ENCODE measurements at regions not wholly inside any gene's neighbourhood (a gene's known extent, or its start where the extent isn't known, plus 50 kb on each side); places are given as distances from the start of the nearest gene placed in this dataset.

DNA sequence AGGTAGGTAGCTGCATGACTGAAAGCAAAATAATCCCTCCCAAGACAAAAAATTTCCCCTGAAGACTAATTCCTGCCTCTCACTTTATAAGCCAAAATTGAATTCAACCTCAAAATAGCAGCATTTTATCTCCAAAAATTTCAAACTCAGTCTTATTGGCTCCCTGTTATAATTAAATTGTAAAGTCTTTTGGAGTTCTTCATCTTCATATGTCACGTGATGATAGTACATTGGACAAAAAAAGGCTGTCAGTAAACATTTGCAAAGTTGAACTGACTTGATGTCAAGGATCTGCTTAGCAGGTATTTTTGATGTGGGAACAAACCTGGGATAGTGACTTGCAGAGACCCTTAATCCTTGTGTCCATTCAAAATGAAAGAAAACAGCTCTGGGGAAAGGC, 98.4 kb upstream of the SPRED1 start:
- no peaks in the 10 kb centered on the region for H3K36me3 Mint-ChIP-seq
- Histone ChIP-seq H3K36me3 (replicated peaks in 1 of 2; ENCODE audit: control insufficient read depth in 1 of 2, insufficient read depth in 2 of 2, low read length in 2 of 2) (no peaks in the 10 kb centered on the region), H3K9ac (ENCODE audit: insufficient read depth, low read length, poor library complexity, severe bottlenecking) (no peak overlapping the region), H3K27ac (ENCODE audit: low read depth in 1 of 2, low read length in 2 of 2) (no peak overlapping the region), H3K4me1 (ENCODE audit: control insufficient read depth in 1 of 2, insufficient read depth in 2 of 2, low read length in 2 of 2) (no peaks in the 10 kb centered on the region), H2AFZ (ENCODE audit: insufficient read depth, low read depth, low read length, poor library complexity, severe bottlenecking) (no peak overlapping the region), H3K79me2 (ENCODE audit: insufficient read depth, low read length) (no peaks in the 10 kb centered on the region), H3K4me2 (replicated peaks; ENCODE audit: extremely low read depth, low read length, poor library complexity, severe bottlenecking) (no peak overlapping the region), H3K9me3 (replicated peaks in 1 of 2; ENCODE audit: control insufficient read depth in 1 of 2, insufficient read depth in 1 of 2, low read length in 2 of 2) (peaks cover 4 to 19% of the 10 kb centered on the region in 2 donors), H4K20me1 (ENCODE audit: insufficient read depth, low read length) (no peaks in the 10 kb centered on the region), H3K4me3 (replicated peaks in 1 of 3; ENCODE audit: low read depth in 2 of 3, low read length in 3 of 3) (no peak overlapping the region), H3K27me3 (ENCODE audit: control insufficient read depth in 2 of 2, insufficient read depth in 2 of 2, low read length in 2 of 2) (no peaks in the 10 kb centered on the region)
- WGBS (ENCODE audit: insufficient coverage), result 88% methylated on average over 1 of the region's 1 CpG
- intact Hi-C loops (cut with micrococcal nuclease), result no loop called here
- H3K27ac Mint-ChIP-seq, result no peak overlapping the region
- no peak for DNase-seq
- TF ChIP-seq, protein P1, sequence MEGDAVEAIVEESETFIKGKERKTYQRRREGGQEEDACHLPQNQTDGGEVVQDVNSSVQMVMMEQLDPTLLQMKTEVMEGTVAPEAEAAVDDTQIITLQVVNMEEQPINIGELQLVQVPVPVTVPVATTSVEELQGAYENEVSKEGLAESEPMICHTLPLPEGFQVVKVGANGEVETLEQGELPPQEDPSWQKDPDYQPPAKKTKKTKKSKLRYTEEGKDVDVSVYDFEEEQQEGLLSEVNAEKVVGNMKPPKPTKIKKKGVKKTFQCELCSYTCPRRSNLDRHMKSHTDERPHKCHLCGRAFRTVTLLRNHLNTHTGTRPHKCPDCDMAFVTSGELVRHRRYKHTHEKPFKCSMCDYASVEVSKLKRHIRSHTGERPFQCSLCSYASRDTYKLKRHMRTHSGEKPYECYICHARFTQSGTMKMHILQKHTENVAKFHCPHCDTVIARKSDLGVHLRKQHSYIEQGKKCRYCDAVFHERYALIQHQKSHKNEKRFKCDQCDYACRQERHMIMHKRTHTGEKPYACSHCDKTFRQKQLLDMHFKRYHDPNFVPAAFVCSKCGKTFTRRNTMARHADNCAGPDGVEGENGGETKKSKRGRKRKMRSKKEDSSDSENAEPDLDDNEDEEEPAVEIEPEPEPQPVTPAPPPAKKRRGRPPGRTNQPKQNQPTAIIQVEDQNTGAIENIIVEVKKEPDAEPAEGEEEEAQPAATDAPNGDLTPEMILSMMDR (IDR thresholded peaks at IDR 0.05), result no peak
- peaks cover 9% of the 10 kb centered on the region for H3K4me1 Mint-ChIP-seq
- no peak overlapping the region for H3K4me3 Mint-ChIP-seq
- peaks cover 8 to 27% (median 22%) of the 10 kb centered on the region in 7 donors for H3K9me3 Mint-ChIP-seq
- H3K27me3 Mint-ChIP-seq (ENCODE audit: low read depth in 3 of 3), result peaks cover 0 to 2% (median 0%) of the 10 kb centered on the region in 3 donors

DNA sequence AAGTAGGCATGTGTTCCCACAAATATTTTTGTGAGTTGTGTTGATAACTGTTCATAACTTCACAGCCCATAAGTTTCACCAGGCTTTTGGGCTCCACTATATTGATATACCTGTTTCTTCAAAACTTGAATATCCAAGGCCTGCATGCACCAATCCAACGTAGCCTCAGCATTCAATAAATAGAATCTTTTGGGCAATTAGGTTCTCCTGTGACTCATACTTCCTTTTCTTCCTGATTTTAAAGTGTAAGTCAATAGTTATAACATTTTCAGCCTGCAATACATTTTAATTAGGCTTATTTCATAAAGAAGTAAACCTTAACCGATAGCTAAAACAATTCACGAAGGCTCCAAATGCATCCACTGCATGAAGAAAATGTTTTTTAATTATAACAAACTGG, 97.8 kb upstream of the SPRED1 start:
- intact Hi-C loops (cut with micrococcal nuclease), result no loop called here
- TF ChIP-seq, protein P1 (IDR thresholded peaks at IDR 0.05), result no peak
- no CpG with 5 or more reads among the region's 3 CpGs for WGBS (ENCODE audit: insufficient coverage)

More for the DNA sequence above, 97.8 kb upstream of the SPRED1 start:
- Histone ChIP-seq H3K27ac (ENCODE audit: low read depth in 1 of 2, low read length in 2 of 2) (no peak overlapping the region), H2AFZ (ENCODE audit: insufficient read depth, low read depth, low read length, poor library complexity, severe bottlenecking) (no peak overlapping the region), H3K9me3 (replicated peaks in 1 of 2; ENCODE audit: control insufficient read depth in 1 of 2, insufficient read depth in 1 of 2, low read length in 2 of 2) (peaks cover 4 to 19% of the 10 kb centered on the region in 2 donors), H4K20me1 (ENCODE audit: insufficient read depth, low read length) (no peaks in the 10 kb centered on the region), H3K9ac (ENCODE audit: insufficient read depth, low read length, poor library complexity, severe bottlenecking) (no peak overlapping the region), H3K4me3 (replicated peaks in 1 of 3; ENCODE audit: low read depth in 2 of 3, low read length in 3 of 3) (no peak overlapping the region), H3K36me3 (replicated peaks in 1 of 2; ENCODE audit: control insufficient read depth in 1 of 2, insufficient read depth in 2 of 2, low read length in 2 of 2) (no peaks in the 10 kb centered on the region), H3K79me2 (ENCODE audit: insufficient read depth, low read length) (no peaks in the 10 kb centered on the region), H3K4me1 (ENCODE audit: control insufficient read depth in 1 of 2, insufficient read depth in 2 of 2, low read length in 2 of 2) (no peaks in the 10 kb centered on the region), H3K27me3 (ENCODE audit: control insufficient read depth in 2 of 2, insufficient read depth in 2 of 2, low read length in 2 of 2) (peaks cover 0 to 3% of the 10 kb centered on the region in 2 donors), H3K4me2 (replicated peaks; ENCODE audit: extremely low read depth, low read length, poor library complexity, severe bottlenecking) (no peak overlapping the region)
- peaks cover 8 to 24% (median 22%) of the 10 kb centered on the region in 7 donors for H3K9me3 Mint-ChIP-seq
- H3K4me3 Mint-ChIP-seq, result no peak overlapping the region
- peaks cover 5% of the 10 kb centered on the region for H3K4me1 Mint-ChIP-seq
- peaks cover 0 to 2% (median 0%) of the 10 kb centered on the region in 3 donors for H3K27me3 Mint-ChIP-seq (ENCODE audit: low read depth in 3 of 3)
- H3K27ac Mint-ChIP-seq, result no peak overlapping the region
- no peak for DNase-seq
- no peaks in the 10 kb centered on the region for H3K36me3 Mint-ChIP-seq

Measured in CD14-positive monocyte (primary cell).